GM12878 (cell line): ENCODE measurements at regions not wholly inside any gene's neighbourhood (a gene's known extent, or its start where the extent isn't known, plus 50 kb on each side); places are given as distances from the start of the nearest gene placed in this dataset.

Experiments
- CHD4 ChIP-seq: fragments of 200-600 bp; sonication (generic); IDR thresholded peaks from 2 replicates; pipeline ENCODE4 v1.6.1; 2016; ENCODE audit warnings: mild to moderate bottlenecking
- EP300 ChIP-seq, 2 experiments: fragments of 150-350 bp in 1 of 2; IDR thresholded peaks; 2 replicates each; pipeline ENCODE4 v1.6.1; 2011 to 2012; ENCODE audit warnings: low read depth in 2 of 2, low read length in 2 of 2, borderline replicate concordance in 1 of 2, improper control_type of control experiment in 1 of 2, inconsistent platforms in 1 of 2; ENCODE audit not compliant: control insufficient read depth in 1 of 2
- ETV6 ChIP-seq, 2 experiments: fragments of 450-650 bp in 1 of 2; IDR thresholded peaks in 1 of 2; conservative IDR thresholded peaks in 1 of 2; 2 replicates each; pipeline ENCODE4 v1.6.1; 2014; ENCODE audit warnings: antibody characterized with exemption in 1 of 2, borderline replicate concordance in 1 of 2, low read depth in 1 of 2, mild to moderate bottlenecking in 1 of 2, moderate library complexity in 1 of 2
- EZH2 ChIP-seq: IDR thresholded peaks from 2 replicates; pipeline ENCODE4 v1.6.1; 2012; ENCODE audit warnings: low read depth, mild to moderate bottlenecking, control low read depth, inconsistent platforms, low read length, borderline replicate concordance; ENCODE audit not compliant: control insufficient read depth
- MAX ChIP-seq: IDR thresholded peaks from 2 replicates; pipeline ENCODE4 v1.6.1; 2012; ENCODE audit warnings: low read depth, low read length, improper control_type of control experiment
- NFYB ChIP-seq: IDR thresholded peaks from 2 replicates; pipeline ENCODE4 v1.6.1; 2011; ENCODE audit warnings: low read depth, mild to moderate bottlenecking, low read length, improper control_type of control experiment, moderate library complexity; ENCODE audit not compliant: insufficient read depth
- NR2C2 ChIP-seq: IDR thresholded peaks from 2 replicates; pipeline ENCODE4 v1.6.1; 2011; ENCODE audit warnings: borderline replicate concordance, low read depth; ENCODE audit not compliant: control insufficient read depth, insufficient read length
- SIX5 ChIP-seq: IDR thresholded peaks from 2 replicates; pipeline ENCODE4 v1.6.1; 2011; ENCODE audit warnings: mild to moderate bottlenecking, low read depth, low read length, moderate library complexity; ENCODE audit not compliant: severe bottlenecking
- STAT3 ChIP-seq: IDR thresholded peaks from 2 replicates; pipeline ENCODE4 v1.6.1; 2011; ENCODE audit warnings: low read depth, low read length, improper control_type of control experiment
- SUPT20H ChIP-seq: IDR thresholded peaks from 2 replicates; pipeline ENCODE4 v1.6.1; 2011; ENCODE audit warnings: low read depth, mild to moderate bottlenecking, low read length, moderate library complexity, borderline replicate concordance; ENCODE audit not compliant: control insufficient read depth
- TARDBP ChIP-seq: IDR thresholded peaks from 2 replicates; pipeline ENCODE4 v1.6.1; 2016; ENCODE audit warnings: borderline replicate concordance
- ZSCAN29 ChIP-seq: fragments of 450-650 bp; IDR thresholded peaks from 2 replicates; pipeline ENCODE4 v1.6.1; 2017; ENCODE audit warnings: mild to moderate bottlenecking, moderate library complexity
- TF ChIP-seq, protein P1 (sequence below), 3 experiments: IDR thresholded peaks in 2 of 3; conservative IDR thresholded peaks in 1 of 3; 2 replicates each; pipeline ENCODE4 v1.5.1; 2011; ENCODE audit warnings: low read depth in 3 of 3, low read length in 3 of 3, mild to moderate bottlenecking in 3 of 3, control low read depth in 2 of 3, moderate library complexity in 2 of 3, inconsistent platforms in 1 of 3, mixed read lengths in 1 of 3; ENCODE audit not compliant: control insufficient read depth in 2 of 3, insufficient read depth in 1 of 3; ENCODE audit errors: extremely low read depth in 1 of 3
- TF ChIP-seq, protein P2 (sequence below): fragments of 450-650 bp; IDR thresholded peaks from 2 replicates; pipeline ENCODE4 v1.6.1; 2017; ENCODE audit warnings: mild to moderate bottlenecking

DNA sequence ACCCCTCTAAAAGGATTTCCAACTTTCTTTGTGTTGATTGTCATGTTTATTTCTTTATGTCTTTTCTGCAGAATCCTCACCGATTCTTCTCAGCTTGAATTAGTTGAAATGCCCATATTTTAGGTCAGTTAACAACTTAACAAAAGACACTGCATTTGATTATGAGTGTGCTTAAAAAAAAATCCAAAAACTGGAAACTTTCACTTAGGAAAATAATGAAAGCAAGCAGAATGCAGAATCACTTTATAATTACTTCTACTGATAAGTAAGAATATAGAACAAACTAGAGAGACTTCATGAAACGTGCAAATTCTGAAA, 111.0 kb upstream of the PTPN13 start:
- TF ChIP-seq, protein P1, sequence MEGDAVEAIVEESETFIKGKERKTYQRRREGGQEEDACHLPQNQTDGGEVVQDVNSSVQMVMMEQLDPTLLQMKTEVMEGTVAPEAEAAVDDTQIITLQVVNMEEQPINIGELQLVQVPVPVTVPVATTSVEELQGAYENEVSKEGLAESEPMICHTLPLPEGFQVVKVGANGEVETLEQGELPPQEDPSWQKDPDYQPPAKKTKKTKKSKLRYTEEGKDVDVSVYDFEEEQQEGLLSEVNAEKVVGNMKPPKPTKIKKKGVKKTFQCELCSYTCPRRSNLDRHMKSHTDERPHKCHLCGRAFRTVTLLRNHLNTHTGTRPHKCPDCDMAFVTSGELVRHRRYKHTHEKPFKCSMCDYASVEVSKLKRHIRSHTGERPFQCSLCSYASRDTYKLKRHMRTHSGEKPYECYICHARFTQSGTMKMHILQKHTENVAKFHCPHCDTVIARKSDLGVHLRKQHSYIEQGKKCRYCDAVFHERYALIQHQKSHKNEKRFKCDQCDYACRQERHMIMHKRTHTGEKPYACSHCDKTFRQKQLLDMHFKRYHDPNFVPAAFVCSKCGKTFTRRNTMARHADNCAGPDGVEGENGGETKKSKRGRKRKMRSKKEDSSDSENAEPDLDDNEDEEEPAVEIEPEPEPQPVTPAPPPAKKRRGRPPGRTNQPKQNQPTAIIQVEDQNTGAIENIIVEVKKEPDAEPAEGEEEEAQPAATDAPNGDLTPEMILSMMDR (IDR thresholded peaks at IDR 0.05 in 2 of 3, conservative IDR thresholded peaks at IDR 0.05 in 1 of 3; ENCODE audit: control insufficient read depth in 2 of 3, extremely low read depth in 1 of 3, insufficient read depth in 1 of 3, low read depth in 3 of 3, low read length in 3 of 3) = no peak
- TF ChIP-seq, protein P2, sequence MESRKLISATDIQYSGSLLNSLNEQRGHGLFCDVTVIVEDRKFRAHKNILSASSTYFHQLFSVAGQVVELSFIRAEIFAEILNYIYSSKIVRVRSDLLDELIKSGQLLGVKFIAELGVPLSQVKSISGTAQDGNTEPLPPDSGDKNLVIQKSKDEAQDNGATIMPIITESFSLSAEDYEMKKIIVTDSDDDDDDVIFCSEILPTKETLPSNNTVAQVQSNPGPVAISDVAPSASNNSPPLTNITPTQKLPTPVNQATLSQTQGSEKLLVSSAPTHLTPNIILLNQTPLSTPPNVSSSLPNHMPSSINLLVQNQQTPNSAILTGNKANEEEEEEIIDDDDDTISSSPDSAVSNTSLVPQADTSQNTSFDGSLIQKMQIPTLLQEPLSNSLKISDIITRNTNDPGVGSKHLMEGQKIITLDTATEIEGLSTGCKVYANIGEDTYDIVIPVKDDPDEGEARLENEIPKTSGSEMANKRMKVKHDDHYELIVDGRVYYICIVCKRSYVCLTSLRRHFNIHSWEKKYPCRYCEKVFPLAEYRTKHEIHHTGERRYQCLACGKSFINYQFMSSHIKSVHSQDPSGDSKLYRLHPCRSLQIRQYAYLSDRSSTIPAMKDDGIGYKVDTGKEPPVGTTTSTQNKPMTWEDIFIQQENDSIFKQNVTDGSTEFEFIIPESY = no peak
- TF ChIP-seq EZH2 (no peak), CHD4 (no peak), SIX5 (no peak), TARDBP (no peak), ZSCAN29 (no peak), MAX (no peak), SUPT20H (no peak), STAT3 (no peak), NFYB (no peak), NR2C2 (no peak), ETV6 (conservative IDR thresholded peaks at IDR 0.05 in 1 of 2, IDR thresholded peaks at IDR 0.05 in 1 of 2; ENCODE audit: borderline replicate concordance in 1 of 2, low read depth in 1 of 2) (no peak), EP300 (IDR thresholded peaks at IDR 0.05; ENCODE audit: borderline replicate concordance in 1 of 2, control insufficient read depth in 1 of 2, low read depth in 2 of 2, low read length in 2 of 2) (no peak)
